ENCODE measurements at regions not wholly inside any gene's neighbourhood (a gene's known extent, or its start where the extent isn't known, plus 50 kb on each side); places are given as distances from the start of the nearest gene placed in this dataset.

DNA sequence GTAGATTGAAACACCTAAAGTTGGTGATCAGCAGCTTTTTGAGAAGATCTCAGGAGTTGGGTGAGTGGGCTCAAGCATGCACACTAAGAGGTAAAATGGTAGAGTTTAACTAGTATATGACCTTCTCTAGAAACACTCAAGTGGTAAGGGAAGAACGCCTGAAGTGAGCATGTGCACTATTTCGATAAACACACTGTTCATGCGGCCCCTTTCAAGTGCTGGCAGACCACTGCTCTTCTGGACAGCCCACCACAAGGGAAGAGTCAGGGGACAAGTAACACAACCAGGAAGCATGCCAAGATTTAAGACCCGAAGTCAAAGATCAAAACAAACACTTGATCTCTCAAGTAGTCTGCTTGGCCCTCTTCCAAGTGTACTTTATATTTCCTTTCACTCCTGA lies 519.5 kb upstream of the ZWINT start:
- Histone ChIP-seq H3K27me3 (no peaks in the 10 kb centered on the region), H3K4me1 (no peaks in the 10 kb centered on the region), H3K4me3 (no peak overlapping the region), H3K9me3 (no peaks in the 10 kb centered on the region), H3K36me3 (no peaks in the 10 kb centered on the region), H3K27ac (no peak overlapping the region)
- WGBS (ENCODE audit: insufficient coverage, low coverage, low lambda C conversion rate, missing lambda C conversion rate), result 54% methylated on average over 4 of the region's 4 CpGs
- TF ChIP-seq, protein P1, sequence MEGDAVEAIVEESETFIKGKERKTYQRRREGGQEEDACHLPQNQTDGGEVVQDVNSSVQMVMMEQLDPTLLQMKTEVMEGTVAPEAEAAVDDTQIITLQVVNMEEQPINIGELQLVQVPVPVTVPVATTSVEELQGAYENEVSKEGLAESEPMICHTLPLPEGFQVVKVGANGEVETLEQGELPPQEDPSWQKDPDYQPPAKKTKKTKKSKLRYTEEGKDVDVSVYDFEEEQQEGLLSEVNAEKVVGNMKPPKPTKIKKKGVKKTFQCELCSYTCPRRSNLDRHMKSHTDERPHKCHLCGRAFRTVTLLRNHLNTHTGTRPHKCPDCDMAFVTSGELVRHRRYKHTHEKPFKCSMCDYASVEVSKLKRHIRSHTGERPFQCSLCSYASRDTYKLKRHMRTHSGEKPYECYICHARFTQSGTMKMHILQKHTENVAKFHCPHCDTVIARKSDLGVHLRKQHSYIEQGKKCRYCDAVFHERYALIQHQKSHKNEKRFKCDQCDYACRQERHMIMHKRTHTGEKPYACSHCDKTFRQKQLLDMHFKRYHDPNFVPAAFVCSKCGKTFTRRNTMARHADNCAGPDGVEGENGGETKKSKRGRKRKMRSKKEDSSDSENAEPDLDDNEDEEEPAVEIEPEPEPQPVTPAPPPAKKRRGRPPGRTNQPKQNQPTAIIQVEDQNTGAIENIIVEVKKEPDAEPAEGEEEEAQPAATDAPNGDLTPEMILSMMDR (IDR thresholded peaks at IDR 0.05), result no peak
- intact Hi-C loops (cut with DNase I), result no loop called here
- ATAC-seq (no peak), DNase-seq (no peak)

DNA sequence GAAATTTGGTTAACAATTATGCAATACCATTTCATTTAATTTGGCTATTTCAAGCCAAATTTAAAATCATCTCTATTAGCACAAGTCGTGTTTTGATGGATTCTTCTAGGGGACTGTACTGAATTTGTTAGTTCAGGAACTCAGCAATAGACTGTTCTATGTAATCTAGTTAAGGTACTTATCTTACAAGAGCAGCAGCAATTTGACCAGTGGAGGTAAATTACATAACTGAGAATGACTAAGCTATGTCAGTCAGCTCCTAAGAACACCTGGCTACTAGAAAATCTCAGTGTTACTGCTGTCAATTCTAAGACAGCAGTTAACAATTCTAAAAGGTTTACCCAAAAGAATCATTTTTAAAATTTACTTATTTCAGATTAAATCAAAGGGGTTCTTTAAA lies 513.9 kb upstream of the ZWINT start:
- WGBS (ENCODE audit: insufficient coverage, low coverage, low lambda C conversion rate, missing lambda C conversion rate), result 16% methylated on average over 1 of the region's 1 CpG
- no peak for DNase-seq
- Histone ChIP-seq H3K4me3 (no peak overlapping the region), H3K27ac (no peak overlapping the region), H3K36me3 (no peaks in the 10 kb centered on the region), H3K27me3 (no peaks in the 10 kb centered on the region), H3K9me3 (no peaks in the 10 kb centered on the region), H3K4me1 (no peaks in the 10 kb centered on the region)
- intact Hi-C loops (cut with DNase I), result no loop called here
- ATAC-seq, result no peak
- TF ChIP-seq POLR2A (IDR thresholded peaks at IDR 0.05), result no peak
- TF ChIP-seq, protein P1 (IDR thresholded peaks at IDR 0.05), result no peak

DNA sequence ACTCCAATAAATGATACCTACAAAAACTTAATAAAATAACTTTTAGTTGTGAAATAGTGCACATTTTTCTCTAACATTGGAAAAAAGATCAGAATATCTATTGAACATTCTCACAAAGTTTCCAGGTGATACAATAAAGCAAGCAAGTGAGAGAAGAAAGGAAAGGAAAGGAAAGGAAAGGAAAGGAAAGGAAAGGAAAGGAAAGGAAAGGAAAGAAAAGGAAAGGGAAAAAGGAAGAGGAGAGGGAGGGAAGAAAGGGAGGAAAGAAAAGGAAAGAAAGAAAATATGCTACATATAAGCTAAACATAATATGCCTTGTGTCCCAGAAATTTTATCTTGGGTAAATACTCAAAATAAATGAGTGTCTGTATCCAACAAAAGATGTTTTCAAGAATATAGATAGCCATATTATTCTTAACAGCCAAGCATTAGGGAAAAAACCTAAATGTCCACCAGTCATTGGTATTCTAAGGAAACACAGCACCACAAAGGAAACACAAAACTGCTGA lies 510.2 kb upstream of the ZWINT start:
- H3K36me3 ChIP-seq, result no peaks in the 10 kb centered on the region
- TF ChIP-seq POLR2A (IDR thresholded peaks at IDR 0.05), result no peak
- TF ChIP-seq, protein P1 (IDR thresholded peaks at IDR 0.05), result no peak
- no peaks in the 10 kb centered on the region for H3K27me3 ChIP-seq
- no peak overlapping the region for H3K4me3 ChIP-seq
- no peaks in the 10 kb centered on the region for H3K9me3 ChIP-seq
- no peak overlapping the region for H3K27ac ChIP-seq
- H3K4me1 ChIP-seq, result no peaks in the 10 kb centered on the region
- intact Hi-C loops (cut with DNase I), result no loop called here
- DNase-seq (no peak), ATAC-seq (no peak)

DNA sequence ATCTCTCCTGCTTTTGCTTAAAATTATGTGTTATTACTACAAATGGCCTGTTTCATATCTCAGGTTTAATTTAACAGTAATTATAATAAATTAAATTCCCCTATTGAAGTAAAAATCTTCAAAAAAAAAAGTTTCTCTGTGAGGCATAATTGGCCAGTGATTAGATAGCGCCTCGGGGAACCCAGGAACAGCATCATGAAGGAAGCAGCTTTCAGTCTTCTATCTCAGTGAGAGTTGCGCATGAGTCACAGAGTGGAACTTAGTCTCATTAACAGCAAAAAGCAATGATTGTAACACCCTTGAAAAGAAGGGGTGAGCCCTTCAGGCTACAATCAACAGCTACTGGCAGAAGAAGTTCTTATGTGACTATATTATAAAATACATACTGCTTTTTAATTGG lies 506.2 kb upstream of the ZWINT start:
- ATAC-seq (no peak), DNase-seq (no peak)
- H3K4me1 ChIP-seq, result no peaks in the 10 kb centered on the region
- 68% methylated on average over 3 of the region's 3 CpGs for WGBS (ENCODE audit: insufficient coverage, low coverage, low lambda C conversion rate, missing lambda C conversion rate)
- no peaks in the 10 kb centered on the region for H3K9me3 ChIP-seq
- no peak overlapping the region for H3K4me3 ChIP-seq
- intact Hi-C loops (cut with DNase I), result no loop called here
- TF ChIP-seq POLR2A (IDR thresholded peaks at IDR 0.05), result no peak
- TF ChIP-seq, protein P1 (IDR thresholded peaks at IDR 0.05), result no peak
- H3K27me3 ChIP-seq, result no peaks in the 10 kb centered on the region
- no peak overlapping the region for H3K27ac ChIP-seq
- no peaks in the 10 kb centered on the region for H3K36me3 ChIP-seq

DNA sequence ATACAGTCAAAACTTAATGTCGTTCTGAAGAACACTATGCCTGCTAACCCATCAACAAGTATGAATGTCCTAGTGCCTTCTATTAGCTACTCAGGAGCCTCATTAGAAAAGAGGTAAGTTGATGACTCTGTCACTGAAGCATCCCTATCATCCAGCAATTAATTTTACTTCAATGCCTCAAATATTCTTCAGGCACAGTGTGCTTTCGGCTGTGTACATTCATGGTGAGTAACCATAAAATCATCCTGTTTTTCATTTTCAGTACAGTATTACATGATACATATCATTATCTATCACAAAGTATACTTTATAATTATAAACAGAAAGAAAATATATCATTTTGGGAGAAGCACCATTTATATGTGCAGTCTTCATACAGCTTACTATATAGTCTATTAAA lies 495.5 kb upstream of the ZWINT start:
- H3K36me3 ChIP-seq, result no peaks in the 10 kb centered on the region
- 58% methylated on average over 2 of the region's 2 CpGs for WGBS (ENCODE audit: insufficient coverage, low coverage, low lambda C conversion rate, missing lambda C conversion rate)
- DNase-seq, result no peak
- H3K27me3 ChIP-seq, result no peaks in the 10 kb centered on the region
- no peak for TF ChIP-seq POLR2A (IDR thresholded peaks at IDR 0.05)
- TF ChIP-seq, protein P1 (IDR thresholded peaks at IDR 0.05), result no peak
- no peaks in the 10 kb centered on the region for H3K4me1 ChIP-seq
- intact Hi-C loops (cut with DNase I), result no loop called here
- ATAC-seq, result no peak
- no peaks in the 10 kb centered on the region for H3K9me3 ChIP-seq
- no peak overlapping the region for H3K27ac ChIP-seq
- H3K4me3 ChIP-seq, result no peak overlapping the region
